ENCODE measurements at regions not wholly inside any gene's neighbourhood (a gene's known extent, or its start where the extent isn't known, plus 50 kb on each side); places are given as distances from the start of the nearest gene placed in this dataset.

- Histone ChIP-seq H3K27me3 (replicated peaks; ENCODE audit: insufficient read depth, low read length) (no peaks in the 10 kb centered on the region), H3K36me3 (replicated peaks; ENCODE audit: insufficient read depth, low read length) (no peaks in the 10 kb centered on the region; the same call in 1 of the 2 replicates), H3K9ac (ENCODE audit: low read length) (no peak overlapping the region), H3K79me2 (ENCODE audit: low read length) (no peaks in the 10 kb centered on the region), H2AFZ (ENCODE audit: low read length) (no peak overlapping the region), H3K4me3 (ENCODE audit: low read length) (no peak overlapping the region), H4K20me1 (ENCODE audit: insufficient read depth, low read length) (no peaks in the 10 kb centered on the region), H3K4me1 (ENCODE audit: low read length) (no peaks in the 10 kb centered on the region), H3K27ac (ENCODE audit: low read length) (no peak overlapping the region), H3K9me2 (replicated peaks; ENCODE audit: insufficient read depth, low read length) (no peaks in the 10 kb centered on the region), H3F3A (ENCODE audit: insufficient read depth, low read length) (no peaks in the 10 kb centered on the region), H3K9me3 (replicated peaks; ENCODE audit: insufficient read depth, low read length) (no peaks in the 10 kb centered on the region), H3K4me2 (ENCODE audit: low read depth, low read length) (no peak overlapping the region)
- DNase-seq, result no peak
- TF ChIP-seq, protein P1, sequence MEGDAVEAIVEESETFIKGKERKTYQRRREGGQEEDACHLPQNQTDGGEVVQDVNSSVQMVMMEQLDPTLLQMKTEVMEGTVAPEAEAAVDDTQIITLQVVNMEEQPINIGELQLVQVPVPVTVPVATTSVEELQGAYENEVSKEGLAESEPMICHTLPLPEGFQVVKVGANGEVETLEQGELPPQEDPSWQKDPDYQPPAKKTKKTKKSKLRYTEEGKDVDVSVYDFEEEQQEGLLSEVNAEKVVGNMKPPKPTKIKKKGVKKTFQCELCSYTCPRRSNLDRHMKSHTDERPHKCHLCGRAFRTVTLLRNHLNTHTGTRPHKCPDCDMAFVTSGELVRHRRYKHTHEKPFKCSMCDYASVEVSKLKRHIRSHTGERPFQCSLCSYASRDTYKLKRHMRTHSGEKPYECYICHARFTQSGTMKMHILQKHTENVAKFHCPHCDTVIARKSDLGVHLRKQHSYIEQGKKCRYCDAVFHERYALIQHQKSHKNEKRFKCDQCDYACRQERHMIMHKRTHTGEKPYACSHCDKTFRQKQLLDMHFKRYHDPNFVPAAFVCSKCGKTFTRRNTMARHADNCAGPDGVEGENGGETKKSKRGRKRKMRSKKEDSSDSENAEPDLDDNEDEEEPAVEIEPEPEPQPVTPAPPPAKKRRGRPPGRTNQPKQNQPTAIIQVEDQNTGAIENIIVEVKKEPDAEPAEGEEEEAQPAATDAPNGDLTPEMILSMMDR (IDR thresholded peaks at IDR 0.05; ENCODE audit: low read length), result no peak
- TF ChIP-seq EZH2phosphoT487 (IDR thresholded peaks at IDR 0.05; ENCODE audit: low read length) (no peak), EZH2 (optimal IDR thresholded peaks at IDR 0.05; ENCODE audit: low read depth, low read length) (no peak)
Measured at GRCh38 chr3:103385961-103386656, 951.3 kb downstream of the ZPLD1 start.

DNA sequence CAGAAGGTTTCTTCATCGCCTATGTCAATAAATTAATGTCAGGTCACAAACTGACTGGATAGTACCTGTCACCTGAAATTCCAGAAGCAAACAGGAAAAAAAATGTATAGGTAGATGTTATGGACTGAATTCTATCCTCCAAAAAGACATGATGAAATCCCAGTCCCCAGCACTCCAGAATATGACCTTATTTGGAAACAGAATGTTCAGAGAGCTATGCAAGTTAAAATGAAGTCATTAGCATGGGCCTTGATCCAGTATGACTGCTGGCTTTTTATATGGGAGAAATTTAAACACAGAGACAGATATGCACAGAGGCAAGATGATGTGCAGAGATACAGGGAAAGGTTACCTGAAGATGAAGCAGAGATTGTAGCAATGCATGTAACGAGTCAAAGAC is 953.4 kb downstream of the ZPLD1 start:
- no peak for DNase-seq
- H3K36me3 ChIP-seq (replicated peaks; ENCODE audit: insufficient read depth, low read length), result no peaks in the 10 kb centered on the region; the same call in 1 of the 2 replicates
- no peaks in the 10 kb centered on the region for H3K9me3 ChIP-seq (replicated peaks; ENCODE audit: insufficient read depth, low read length)
- no peak overlapping the region for H3K9ac ChIP-seq (ENCODE audit: low read length)
- H3F3A ChIP-seq (ENCODE audit: insufficient read depth, low read length), result no peaks in the 10 kb centered on the region
- H3K4me2 ChIP-seq (ENCODE audit: low read depth, low read length), result no peak overlapping the region
- H3K27ac ChIP-seq (ENCODE audit: low read length), result no peak overlapping the region
- H3K79me2 ChIP-seq (ENCODE audit: low read length), result no peaks in the 10 kb centered on the region
- H2AFZ ChIP-seq (ENCODE audit: low read length), result no peak overlapping the region
- no peaks in the 10 kb centered on the region for H3K9me2 ChIP-seq (replicated peaks; ENCODE audit: insufficient read depth, low read length)
- H3K4me1 ChIP-seq (ENCODE audit: low read length), result no peaks in the 10 kb centered on the region
- no peaks in the 10 kb centered on the region for H3K27me3 ChIP-seq (replicated peaks; ENCODE audit: insufficient read depth, low read length)
- no peaks in the 10 kb centered on the region for H4K20me1 ChIP-seq (ENCODE audit: insufficient read depth, low read length)
- no peak for TF ChIP-seq EZH2phosphoT487 (IDR thresholded peaks at IDR 0.05; ENCODE audit: low read length)
- TF ChIP-seq, protein P1 (IDR thresholded peaks at IDR 0.05; ENCODE audit: low read length), result no peak
- TF ChIP-seq EZH2 (optimal IDR thresholded peaks at IDR 0.05; ENCODE audit: low read depth, low read length), result no peak
- H3K4me3 ChIP-seq (ENCODE audit: low read length), result no peak overlapping the region

- Histone ChIP-seq H3K9me2 (replicated peaks; ENCODE audit: insufficient read depth, low read length) (no peaks in the 10 kb centered on the region), H3K79me2 (ENCODE audit: low read length) (no peaks in the 10 kb centered on the region), H3K27me3 (replicated peaks; ENCODE audit: insufficient read depth, low read length) (no peaks in the 10 kb centered on the region), H3K27ac (ENCODE audit: low read length) (no peak overlapping the region), H3F3A (ENCODE audit: insufficient read depth, low read length) (no peaks in the 10 kb centered on the region), H2AFZ (ENCODE audit: low read length) (no peak overlapping the region), H3K36me3 (replicated peaks; ENCODE audit: insufficient read depth, low read length) (no peaks in the 10 kb centered on the region; the same call in 1 of the 2 replicates), H3K4me3 (ENCODE audit: low read length) (no peak overlapping the region), H3K9ac (ENCODE audit: low read length) (no peak overlapping the region), H3K4me2 (ENCODE audit: low read depth, low read length) (no peak overlapping the region), H4K20me1 (ENCODE audit: insufficient read depth, low read length) (no peaks in the 10 kb centered on the region), H3K9me3 (replicated peaks; ENCODE audit: insufficient read depth, low read length) (no peaks in the 10 kb centered on the region), H3K4me1 (ENCODE audit: low read length) (no peaks in the 10 kb centered on the region)
- no peak for TF ChIP-seq EZH2phosphoT487 (IDR thresholded peaks at IDR 0.05; ENCODE audit: low read length)
- no peak for TF ChIP-seq EZH2 (optimal IDR thresholded peaks at IDR 0.05; ENCODE audit: low read depth, low read length)
- TF ChIP-seq, protein P1 (IDR thresholded peaks at IDR 0.05; ENCODE audit: low read length), result no peak
- no peak for DNase-seq
Measured at GRCh38 chr3:103389356-103389755, 954.5 kb downstream of the ZPLD1 start.

Measured in MM.1S (cell line).